HG03342 (cell line): ENCODE measurements at regions not wholly inside any gene's neighbourhood (a gene's known extent, or its start where the extent isn't known, plus 50 kb on each side); places are given as distances from the start of the nearest gene placed in this dataset.

Experiments used
- ATAC-seq: cut with Tn5 transposase; IDR thresholded peaks from one replicate; pipeline ENCODE4 v1.9.1; 2021; ENCODE audit warnings: mild to moderate bottlenecking, moderate library complexity; ENCODE audit not compliant: unreplicated experiment

DNA sequence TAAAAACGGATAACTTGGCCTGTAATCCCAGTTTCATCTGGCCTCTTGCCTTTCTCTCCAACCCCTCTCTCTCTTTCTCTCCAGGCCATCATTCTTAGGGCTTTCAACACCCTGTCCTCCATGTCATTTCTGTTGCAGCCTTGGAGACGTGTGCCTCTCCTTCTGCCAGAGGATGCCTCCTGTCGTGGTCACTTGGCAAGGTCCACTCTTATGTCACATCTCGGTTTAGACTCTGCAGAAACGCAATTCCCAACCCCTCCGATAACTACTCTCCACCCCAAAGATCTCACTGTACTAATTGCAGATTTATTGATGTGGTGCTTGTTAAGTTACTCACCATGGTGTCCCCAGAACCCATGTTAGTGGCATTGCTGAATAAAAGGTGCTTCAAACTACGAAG lies 787.3 kb upstream of the RBFOX1 start:
- no peak for ATAC-seq

DNA sequence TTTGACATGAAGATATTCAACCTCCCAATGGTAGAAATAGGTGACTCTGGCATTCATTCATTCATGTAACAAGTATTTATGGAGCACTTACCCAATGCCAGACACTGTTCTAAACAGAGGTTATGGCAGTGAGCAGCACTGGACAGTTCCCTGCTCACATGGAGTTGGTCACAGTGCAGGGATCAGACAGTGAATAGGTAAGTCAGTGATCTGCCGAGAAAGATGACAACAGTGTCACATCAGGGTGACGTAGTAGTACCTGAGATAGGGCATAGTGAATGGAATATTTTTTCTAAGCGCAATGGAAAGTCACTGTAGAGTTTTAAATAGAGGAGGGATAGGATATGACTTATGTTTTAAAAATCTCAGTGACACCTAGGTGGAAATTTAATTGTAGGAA lies 791.4 kb upstream of the RBFOX1 start:
- no peak for ATAC-seq

DNA sequence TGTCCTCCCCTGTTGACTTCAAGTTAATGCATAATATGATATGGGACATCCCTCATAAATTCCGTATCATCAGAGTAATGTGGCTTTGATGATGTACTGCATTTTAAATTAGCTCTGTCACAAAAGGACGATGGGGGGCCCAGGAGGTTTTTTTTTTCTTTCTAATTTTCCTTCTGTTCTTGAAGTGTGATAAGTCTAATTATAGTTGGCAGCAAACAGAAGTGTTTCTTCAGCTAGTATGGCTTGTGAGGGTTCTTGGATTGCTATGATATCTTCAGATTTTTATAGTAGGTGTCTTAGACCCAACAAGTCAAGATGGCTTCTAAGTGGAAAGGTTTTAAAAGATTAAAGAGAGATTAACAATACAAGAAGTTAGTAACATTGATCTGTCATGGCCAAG lies 796.2 kb upstream of the RBFOX1 start:
- ATAC-seq: no peak

DNA sequence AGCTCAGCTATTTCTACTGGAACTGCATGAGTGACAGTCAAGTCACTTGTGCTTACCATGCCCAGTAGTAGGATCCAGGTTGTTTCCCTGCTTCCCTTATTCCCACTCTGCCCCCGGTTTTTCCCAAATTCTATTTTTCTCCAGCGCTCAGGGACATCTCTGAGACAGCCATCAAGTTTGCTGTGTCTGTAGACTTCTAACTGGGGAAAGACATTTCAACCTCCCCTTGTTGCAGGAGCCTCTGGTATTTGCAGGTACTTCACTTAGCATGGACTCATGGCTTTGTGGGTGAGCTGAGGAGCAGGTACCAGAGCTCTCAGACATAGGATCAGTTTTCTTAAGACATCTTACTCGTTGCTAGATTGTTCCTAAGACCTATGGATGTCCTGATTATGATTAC lies 801.6 kb upstream of the RBFOX1 start:
- ATAC-seq: no peak

DNA sequence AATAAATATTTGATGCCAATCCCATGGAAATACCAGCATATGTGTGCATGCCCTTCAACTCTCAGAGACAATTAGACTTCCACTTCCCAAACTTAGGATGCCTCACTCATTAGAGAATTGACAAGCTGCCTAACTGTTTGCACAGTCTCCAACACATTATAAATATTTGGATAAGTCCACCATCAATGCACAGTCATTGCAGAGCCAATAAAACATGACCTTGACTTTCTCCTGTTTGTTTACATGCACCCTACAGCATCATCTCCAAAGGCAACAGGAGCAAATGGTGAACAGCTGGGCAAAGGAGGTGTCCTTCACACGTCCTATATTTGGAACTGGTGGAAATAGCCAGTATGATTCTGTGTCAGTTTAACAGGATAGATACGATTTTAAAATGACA lies 804.4 kb upstream of the RBFOX1 start:
- ATAC-seq: no peak

DNA sequence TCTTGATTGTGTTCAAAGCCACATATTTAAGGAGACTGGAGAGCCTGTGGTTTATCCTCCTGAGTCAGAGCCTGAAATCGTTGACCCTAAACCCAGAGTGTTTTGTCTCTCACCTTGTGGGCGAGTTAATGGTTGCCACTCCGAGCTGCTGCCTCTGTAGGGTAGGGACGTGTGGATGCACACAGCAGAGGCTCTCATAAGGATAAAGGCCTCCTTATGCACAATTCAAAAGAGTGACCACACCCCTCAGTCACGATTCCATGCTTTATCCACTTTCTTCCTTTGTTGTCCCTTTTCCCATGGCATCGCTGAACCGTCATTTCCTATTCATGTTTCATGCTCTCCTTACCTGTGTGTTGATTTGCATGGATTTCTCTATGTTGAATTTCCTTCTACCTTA lies 805.0 kb upstream of the RBFOX1 start:
- ATAC-seq: no peak

DNA sequence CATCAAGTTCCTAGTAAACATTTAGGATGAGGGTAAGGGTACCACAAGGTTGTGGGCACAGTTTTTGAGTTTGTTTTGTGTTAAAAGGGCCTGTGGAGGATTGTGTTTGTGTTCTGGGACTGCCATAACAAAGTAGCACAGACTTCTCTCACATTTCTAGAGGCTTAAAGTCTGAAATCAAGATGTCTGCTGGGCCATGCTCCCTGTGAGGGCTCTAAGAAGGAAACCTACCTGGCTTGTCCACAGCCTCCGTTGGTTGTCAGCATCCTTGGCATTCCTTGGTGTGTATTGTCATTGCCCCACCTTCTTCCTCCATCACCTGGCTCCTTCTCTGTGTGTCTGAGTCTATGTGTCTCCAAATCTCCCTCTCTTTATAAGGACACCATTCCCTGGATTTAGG lies 808.1 kb upstream of the RBFOX1 start:
- ATAC-seq: no peak

DNA sequence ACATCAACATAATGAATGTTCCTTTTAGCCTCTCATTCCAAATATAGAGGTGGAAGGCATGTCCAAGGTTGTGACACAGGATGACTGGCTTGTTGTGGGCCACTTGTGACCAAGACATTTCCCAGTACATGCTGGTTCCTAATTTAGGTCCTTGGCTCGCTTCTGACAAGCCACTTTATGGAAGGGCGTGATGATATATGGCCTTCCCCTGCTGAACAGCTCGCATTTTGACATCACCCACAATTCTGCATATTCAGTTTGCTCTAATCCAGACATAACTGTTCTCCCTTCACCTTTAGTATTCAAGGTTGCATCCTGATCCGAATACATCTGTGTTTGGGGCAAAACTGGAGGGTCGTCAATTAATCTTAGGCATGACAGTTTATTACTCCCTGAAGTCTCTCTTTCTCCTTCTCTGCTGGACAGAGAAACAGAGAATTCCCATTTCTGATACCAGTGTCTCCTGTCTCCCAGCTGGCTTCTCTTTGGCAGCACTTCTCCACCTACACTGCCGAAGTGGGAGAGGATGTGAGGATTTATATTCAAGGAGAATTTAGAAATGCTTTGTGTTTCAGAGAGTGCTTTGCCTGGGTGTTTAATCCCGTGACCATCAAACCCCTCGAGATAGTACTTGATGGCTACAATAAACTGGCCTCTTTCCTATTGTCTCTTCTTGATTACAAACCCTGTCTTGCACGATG lies 815.5 kb upstream of the RBFOX1 start:
- ATAC-seq: no peak

DNA sequence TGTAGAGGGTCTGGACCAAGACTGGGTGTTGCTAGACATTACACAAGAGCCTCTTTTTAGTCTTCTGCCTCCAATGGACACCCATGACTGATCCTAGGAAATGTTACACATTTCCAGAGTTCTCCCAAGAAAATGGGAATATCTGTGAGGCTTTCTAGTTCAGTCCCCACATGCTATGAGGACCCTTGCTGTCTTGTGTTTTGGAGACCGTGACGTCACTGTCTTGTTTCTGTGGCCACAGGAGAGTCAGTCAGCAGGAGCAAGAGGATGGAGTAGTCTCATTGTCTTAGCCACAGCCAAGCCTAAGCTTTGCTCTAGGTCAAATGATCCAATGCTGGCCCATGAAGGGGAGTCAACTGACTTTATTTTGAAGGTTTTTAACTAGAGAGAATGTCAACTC lies 820.1 kb upstream of the RBFOX1 start:
- ATAC-seq: no peak

DNA sequence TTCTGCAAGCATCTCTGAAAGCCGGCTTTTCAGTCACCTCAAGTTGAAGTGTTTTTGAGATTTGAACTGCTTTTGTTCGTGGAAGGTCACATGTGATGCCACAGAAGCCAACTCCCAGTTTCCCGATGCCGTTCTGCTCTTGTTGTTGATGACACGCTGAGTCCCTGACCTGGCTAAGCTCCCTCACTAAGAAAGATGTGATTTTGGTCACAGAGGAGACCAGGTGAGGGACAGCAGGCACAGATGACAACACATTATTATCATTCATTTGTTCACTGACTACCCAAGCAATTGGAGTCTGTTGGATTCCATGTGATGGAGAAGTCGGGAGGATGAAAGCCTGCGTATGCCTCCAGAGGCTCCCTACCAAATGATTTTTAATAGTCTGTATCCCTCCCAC lies 822.4 kb upstream of the RBFOX1 start:
- ATAC-seq: no peak

DNA sequence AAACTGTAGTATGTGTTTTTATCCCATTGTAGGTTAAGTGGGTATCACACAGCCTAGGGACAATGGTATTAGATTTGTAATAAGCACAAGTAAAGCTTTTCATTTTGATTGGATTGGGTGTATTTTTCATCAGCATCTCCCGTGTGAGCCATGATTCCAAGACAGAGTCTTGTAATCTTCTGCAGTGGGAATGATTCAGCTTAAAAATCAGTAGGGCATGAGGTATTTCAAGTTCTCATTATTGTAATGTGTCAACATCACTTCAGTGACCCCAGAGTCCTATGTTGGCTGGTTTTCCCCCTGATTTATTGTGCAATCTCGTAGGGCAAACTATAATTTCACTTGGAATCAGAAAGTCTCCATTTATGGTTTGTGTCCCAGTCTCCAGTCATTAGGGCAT lies 833.2 kb upstream of the RBFOX1 start:
- ATAC-seq: no peak

DNA sequence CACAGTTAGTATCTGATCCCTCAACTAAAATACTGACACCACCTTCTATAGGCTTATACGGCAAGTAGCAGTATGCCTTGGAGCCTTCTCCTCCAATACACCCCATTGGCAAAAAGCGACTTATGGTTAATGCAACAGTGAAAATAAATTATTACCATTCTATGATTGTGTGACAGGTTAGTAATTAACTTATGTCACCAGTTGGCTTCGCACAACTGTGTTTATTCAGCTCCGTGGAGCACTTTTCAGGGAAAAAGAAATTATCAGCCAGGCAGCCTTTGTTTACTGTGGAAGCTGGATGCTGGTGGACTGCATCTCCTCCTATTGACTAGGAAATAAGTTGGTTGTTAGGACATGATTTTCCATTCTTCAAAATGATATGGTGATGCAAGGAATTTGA lies 833.8 kb upstream of the RBFOX1 start:
- ATAC-seq: no peak

DNA sequence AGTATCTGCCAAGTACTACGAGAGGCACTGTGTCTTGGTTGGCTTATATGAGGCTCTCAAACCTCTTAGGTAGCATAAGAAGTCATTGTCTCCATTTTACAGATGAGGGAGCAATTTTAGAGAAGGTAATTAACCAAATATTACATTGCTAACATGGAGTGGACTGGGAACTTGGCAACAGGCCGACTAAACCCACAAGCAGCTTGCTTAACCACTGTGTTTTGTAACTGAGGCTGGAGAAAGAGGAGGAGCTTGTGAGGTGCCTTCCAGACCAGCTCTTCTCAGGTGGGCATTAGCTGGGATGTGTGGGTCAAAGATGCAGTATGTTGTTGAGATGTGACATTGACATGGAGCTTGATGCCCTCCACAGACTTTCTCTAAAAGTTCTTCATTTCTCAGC lies 835.6 kb upstream of the RBFOX1 start:
- no peak for ATAC-seq

DNA sequence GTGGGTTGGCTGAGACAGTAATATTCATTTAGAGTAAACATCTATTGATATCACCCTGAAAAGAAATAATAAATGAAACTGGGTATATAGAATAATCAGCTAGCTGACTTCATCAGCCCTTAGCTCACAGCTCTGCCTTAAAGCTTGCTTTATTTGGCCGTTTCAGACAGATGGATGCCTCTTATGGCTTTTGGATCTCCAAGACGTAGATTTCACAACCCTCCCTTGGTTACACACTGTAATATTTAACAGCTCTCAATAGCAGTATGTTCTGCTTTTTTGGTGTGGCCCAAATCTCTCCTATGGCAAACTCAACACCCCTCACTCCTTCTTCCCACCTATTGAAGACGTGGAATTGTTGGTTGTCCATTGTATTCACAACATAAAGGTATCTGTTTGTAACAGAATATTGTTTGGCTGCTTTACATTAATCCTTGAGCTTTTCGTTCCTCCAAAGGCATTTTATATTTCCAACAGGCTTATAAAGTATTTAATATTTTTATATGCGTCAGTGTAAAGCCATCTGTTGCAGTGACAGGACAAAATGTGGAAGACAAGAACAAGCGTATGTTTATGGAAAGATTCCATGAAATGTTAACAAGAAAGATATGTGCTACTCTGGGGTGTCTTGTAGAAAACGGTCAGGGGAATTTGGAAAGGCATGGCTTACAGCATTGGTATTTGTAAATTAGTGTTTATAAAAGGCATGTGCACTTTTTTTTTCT lies 837.0 kb upstream of the RBFOX1 start:
- ATAC-seq: no peak

DNA sequence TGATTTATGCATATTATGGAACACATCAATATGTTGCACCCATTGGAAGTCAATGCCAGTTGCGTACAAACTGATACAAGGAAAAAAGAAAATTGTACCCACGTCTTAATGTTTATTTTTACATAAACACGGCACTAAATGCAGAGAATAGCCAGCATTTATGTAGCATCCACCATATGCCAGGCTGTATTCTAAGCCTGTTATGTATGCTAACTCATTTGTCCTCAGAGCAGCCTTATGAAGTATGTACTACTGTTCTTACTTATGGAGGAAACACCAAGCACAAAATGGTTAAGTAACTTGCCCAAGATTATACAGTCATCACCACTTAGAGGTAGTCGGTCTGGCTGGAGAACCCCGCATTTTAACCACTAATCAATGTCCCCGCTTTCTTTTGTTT lies 837.9 kb upstream of the RBFOX1 start:
- ATAC-seq: no peak

DNA sequence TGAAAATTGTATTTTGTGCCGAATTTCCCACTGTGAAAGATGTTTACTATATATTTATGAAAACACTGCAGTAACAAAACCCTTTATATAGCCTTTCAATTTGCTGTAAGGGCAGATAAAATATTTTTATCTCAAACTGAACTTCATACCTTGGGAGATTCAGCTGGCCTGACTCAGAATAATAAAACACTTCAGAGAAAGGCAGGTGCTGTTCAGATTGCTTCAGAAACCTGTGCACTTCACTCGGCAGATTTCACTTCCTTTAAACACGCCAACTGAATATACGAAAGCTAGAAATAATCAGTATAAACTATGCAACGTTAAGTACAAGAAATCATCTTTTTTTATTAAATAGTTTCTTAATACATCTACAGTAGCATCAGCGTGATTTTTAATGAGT lies 839.1 kb upstream of the RBFOX1 start:
- no peak for ATAC-seq

DNA sequence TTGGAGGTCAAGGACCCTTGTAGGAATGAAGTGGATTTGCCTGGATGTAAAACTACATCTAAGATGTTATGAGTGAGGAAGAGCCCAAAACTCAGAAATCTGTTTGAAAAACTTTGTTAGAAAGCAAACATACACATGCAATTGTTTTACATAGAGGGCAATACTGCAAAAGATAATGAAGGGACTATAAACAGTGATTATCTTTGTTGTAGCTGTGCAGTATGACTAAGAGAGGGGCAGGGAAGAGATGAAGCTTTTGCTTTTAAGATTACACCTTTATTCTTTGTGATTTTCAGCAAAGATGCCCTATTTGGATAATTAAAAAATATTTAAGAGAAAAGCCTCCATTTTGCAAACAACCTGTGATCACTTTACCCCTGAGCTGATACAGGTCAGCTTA lies 839.9 kb upstream of the RBFOX1 start:
- no peak for ATAC-seq

DNA sequence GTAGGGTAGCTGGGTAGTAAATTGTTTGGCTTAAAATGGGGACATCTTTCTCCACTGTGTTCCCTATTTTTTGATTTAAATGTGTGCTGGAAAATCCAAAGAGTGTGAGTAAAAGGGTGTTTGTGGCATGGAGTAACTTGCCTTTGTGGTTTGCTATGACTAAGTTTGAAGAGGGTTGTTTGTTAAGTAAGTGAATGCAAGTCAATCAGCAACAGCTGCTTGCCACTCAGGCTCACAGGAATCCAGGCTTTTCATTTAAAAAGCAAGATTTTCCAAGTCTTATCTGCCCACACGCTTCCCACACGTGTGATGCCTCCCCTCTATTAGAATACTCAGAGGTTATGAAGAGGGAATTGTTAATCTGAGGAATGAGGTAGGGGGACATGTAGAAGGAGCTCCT lies 847.7 kb upstream of the RBFOX1 start:
- ATAC-seq: no peak

DNA sequence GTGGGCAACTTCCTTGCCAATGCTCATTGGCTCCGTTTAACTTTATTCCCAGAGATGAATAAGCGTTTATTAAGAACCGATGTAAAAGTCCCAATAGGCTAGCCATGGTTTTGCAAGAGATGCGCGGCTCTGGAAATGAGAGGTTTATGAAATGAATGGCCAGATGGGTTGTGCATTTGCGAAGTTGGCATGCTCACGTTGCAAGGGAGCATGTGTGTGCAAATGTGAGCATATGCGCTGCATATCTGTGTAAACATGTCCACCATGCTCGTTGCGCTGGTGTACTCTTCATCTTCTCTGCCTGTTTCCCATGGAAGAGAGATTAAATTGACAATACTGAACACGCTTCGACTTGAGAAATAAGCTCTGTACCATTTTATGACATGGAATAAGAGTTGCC lies 848.6 kb upstream of the RBFOX1 start:
- no peak for ATAC-seq

DNA sequence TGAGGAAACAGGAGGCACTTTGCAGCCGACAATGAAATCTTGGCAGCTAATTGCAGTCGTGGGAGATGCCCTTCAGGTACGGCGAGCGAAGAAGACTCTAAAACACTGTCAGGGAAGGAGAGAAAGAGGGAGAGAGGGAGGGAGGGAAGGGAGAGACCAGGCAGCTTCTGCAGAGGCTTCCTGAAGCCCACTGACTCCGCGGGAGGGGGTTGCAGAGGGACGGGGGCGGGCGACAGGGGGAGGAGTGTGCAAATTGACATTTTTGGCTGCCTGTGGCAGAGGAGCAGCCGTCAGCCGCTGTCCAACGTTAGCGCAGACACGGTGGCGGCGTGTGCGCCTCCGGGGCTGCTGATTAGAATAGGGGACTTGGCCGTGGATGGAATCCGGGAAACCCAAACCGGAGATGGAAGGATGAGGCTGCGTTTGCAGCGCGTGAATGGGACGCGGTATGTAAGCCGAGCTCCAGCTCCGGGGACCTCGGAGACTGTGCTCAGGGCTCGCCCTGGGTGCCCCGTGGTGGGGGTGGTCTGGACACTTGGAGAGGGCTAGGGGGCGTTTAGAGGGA lies 849.1 kb upstream of the RBFOX1 start:
- no peak for ATAC-seq

DNA sequence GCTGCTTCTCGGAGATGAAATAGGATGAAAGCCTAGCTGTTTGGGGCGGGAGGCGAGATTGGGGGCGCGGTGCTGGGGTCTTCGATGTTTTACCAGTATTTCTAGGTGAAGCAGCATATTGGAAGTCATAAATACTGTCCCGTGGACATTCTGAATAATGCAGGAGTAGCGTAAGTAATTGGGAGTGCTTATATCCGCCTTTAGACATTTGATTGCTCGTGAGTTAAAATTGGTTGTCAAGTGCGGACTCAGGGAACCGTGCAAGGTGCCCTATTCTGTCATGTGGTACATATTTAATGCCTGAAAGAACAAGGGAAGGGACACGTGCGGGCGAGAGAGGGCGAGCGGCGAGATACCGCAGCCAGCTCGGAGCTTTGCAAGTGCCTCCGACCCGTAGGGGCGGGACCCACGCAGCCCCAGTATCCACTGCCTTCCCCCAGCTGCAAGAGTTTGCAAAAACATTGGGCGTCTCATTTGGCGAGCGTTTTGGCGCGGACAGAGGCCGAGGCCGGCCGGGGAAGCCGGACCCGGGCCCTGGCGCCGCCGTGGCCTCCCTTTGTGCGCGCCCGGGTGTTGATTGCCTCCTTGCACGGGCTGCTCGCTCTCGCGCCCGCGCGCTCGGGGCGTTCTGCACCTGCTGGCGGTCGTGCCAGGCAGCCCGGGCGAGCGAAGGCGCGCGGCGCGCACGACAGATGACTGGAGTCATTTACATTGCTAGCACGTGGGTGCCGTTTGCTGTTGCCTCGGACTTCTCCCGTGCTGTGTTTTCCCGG lies 849.8 kb upstream of the RBFOX1 start:
- ATAC-seq: no peak

DNA sequence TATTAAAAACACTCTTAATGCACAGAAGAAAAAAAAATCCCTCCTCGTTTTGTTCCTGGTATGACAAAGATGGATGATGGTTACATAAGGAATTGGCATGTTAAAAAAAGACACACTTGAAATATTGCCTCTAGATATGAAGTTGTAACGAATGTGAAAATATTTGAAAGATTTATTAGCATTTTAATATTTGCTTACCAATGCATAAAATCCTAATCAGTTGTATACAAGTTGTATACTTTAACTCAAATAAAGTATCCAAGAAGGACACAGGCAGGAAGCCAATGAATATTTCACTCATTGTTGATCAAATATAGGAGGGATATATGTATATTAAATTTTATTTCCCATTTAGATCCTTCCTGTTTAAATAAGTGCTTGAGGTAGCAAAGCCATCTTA lies 850.8 kb upstream of the RBFOX1 start:
- no peak for ATAC-seq
